SW480 (cell line): ENCODE measurements at regions not wholly inside any gene's neighbourhood (a gene's known extent, or its start where the extent isn't known, plus 50 kb on each side); places are given as distances from the start of the nearest gene placed in this dataset.

Experiments used
- DNase-seq: peaks from one replicate; pipeline ENCODE4 v3.0.0-alpha.2; 2016; ENCODE audit warnings: low spot score

DNA sequence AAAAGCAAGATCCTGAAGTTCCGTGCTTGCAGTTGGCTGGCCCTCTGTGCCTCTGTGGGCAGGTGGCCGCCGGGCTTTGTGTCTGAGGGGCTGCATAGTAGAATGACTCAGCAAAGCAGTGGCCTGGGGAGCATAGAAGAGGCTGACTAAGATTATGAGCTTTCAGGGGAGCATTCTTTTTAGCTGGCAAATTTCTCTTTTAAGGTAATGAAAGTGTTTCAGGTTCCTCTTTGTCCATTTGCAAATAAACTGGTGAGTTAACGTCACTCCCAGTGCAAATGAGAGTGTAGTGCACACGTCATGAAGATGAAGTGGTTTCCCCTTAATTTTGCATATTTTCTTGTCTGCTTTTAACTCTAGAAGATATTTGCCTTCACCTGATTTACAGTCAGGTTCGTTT, 98.6 kb downstream of the BCL2L11 start:
- no peak for DNase-seq

DNA sequence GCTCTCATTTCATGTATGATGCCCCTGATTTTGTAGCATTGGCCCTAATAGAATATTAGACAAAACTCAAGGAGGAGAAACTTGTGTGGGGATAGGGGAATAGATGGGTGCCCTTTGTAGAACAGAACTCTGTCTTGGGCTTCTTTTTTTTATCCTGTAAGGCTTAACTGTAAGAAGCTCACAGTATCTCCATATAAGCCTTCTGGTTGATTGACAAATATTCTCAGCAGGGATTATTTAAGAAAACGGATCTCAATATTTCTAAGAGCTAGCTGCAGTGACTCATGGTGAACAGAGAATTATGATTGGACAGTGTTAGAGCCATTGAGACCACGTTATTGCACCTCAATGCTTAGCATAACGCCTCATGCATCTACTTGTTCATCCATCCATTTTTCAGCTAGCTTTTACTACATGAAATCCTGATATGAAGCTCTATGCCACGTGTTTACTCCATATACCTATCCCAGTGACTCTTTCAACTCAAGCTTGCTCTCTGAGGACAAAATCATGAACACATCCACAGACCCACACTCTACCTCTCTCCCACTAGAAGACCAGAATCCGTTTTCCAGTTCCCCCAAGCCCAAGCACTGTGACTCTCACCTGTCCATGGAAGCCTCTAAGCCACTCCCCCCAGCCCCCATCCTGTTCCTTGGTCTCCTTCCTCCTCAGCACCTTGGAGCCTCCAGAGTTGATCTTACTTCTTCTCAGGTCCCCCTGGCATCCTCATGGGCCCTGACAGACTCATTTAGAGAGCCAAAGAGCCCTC, 99.2 kb downstream of the BCL2L11 start:
- no peak for DNase-seq

DNA sequence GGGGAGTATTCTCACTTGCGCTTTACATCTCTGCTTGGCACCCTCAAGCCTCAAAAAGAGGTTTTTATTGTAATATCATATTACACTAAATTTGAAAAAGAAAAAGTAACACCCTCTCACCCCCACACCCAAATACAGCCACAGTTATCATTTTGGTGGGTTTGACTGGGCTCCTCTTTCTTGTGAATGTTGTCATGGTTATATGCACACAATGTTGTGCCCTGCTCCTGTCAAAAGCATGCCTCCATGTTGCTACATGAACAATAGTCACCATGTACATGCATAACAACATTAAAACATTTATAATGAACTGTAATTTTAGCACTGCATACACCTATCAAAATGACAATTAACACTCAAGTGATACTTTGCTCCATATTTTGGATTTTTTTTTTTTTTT, 100.2 kb downstream of the BCL2L11 start:
- DNase-seq = no peak

DNA sequence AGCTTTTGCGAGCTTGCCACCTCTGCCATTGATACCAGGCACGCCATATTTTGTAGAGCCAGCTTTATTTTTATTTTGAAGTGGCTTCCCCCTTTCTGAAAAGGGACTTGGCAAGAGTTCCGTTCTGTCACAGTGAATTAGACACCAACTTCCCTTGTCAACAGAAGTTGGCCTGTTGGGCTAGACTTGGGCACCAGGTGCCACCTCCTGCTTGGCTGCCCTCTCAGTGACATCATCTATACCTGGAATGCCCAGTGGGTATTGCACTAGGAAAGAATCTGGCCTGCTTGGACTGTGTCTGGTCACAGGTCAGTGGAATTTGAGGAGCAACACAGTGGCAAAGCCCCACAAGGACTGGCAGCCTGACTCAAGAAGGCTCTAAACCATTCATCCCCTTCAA, 101.0 kb downstream of the BCL2L11 start:
- no peak for DNase-seq

DNA sequence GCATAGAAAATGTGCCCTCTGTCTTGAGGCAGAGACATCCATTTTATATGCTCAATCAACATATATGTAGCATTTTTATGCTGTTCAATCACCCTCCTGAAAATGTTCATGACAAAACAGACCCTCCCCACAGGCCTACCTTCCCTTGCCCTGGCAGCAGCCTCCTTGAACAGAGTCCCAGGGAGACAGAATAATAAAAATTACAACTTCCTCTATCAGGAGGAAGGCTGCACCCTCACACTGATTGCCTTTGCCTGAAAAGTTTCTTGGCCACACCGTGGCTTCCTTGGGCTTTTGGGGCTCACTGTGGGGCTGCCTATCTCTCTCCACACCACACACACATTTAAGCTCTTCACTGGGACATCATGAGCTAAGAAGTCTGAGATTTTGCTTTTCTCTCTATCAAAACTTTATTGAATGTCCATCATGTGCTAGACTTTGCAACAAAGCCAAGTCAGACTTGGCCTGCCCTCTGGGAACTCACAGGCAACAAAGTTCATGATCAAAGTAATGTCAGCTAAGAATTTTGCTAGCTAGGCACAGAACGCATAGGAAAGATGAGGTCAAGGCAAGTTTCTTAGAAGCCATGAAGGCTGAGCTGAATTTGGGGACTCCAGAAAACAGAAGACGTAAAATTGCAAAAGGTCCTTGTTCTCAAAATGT, 101.6 kb downstream of the BCL2L11 start:
- DNase-seq = no peak

DNA sequence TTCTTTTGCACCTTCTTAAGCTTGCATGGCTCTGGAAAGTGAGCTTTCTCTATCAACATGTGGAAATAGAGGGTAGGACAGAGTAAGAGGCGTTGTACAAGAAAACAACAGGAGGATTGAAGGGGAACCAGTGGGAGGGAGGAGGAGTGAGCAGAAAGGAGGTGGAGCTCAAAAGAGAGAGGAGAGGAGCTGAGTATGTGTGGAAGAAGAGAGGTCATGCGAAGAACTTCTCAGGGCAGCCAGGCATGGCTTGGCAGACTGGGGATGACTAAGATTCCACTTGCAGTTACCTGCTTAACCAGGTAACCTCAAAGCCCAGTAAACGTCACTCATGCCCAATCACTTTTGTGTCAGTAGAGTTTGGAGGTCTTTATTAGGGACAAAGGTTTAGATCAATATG, 105.1 kb downstream of the BCL2L11 start:
- DNase-seq = no peak

DNA sequence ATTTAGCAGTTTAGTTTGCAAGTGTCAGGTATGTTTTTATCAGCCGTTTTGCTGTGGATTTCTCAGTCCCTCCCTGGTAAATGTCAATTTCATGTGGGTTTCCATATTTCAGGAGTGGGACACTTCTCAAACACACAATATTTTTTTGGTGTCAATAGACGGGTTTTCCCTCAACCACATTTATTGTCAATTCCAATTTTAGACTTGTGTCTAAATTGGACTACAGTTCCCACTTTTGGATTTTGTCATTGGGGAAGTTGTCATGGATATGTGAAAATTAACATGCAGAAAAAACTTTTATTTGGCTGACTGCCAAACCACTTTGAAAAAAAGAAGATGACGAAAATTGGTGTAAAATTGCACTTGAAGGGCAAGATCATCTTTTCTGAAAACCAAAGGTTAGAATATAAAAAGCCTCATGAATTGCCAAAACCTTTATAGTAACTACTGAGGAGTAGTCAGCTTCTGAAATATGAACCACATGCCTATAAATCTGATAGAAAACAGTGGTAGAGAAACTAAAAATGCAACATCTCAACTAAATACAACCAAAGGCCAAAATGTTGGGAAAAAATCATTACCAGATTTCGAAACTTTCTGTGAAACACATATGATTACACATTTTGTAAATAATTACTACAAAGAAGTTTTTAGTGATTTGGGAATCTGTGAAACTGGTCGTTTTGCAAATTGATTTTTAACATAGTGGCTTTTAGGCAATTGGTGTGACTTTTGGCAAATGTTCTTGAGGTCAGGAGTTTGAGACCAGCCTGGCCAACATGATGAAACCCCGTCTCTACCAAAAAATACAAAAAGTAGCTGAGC, 106.4 kb downstream of the BCL2L11 start:
- DNase-seq = no peak

DNA sequence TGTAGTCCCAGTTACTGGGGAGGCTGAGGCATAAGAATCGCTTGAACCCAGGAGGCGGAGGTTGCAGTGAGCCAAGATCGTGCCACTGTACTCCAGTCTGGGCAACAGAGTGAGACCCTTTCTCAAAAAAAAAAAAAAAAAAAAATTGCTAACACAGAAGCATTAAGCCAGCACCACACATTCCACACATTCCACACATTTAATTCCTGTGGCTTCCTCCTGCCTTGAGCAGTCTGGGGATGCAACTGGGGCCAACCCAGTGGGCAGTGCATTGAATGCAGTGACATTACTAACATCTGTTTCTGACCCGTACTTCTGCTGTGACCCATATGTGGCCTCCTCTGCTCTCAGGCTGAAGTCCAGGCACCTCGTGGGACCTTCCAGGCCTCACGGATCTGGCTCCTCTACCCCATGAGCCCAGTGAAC, 107.0 kb downstream of the BCL2L11 start:
- DNase-seq = peak; percentile 42

DNA sequence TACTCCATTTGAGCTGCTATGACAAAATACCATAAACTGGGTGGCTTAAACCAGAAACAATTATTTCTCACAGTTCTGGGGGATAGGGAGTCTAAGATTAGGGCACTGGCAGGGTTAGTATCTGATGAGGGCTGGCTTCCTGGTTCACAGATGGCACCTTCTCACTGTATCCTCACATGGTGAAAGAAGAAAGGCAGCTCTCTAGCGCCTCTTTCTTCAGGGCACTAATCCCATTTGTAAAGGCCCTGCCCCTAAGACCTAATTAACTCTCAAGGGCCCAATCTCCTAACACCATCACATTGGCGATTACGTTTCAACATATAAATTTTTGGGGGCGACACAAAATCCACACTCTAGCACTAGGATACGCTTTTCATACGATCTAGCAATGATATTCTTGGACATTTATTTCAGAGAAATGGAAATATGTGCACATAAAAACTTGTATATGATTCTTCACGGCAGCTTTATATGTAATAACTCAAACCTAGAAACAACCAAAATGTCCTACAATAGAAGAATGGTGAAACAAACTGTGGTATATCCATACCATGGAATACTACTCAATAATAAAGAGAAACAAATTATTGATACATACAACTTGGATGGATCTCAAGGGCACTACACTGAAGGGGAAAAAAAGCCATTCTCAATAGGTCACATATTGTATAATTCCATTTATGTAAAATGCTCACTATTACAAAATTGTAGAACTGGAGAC, 111.0 kb downstream of the BCL2L11 start:
- DNase-seq = no peak

DNA sequence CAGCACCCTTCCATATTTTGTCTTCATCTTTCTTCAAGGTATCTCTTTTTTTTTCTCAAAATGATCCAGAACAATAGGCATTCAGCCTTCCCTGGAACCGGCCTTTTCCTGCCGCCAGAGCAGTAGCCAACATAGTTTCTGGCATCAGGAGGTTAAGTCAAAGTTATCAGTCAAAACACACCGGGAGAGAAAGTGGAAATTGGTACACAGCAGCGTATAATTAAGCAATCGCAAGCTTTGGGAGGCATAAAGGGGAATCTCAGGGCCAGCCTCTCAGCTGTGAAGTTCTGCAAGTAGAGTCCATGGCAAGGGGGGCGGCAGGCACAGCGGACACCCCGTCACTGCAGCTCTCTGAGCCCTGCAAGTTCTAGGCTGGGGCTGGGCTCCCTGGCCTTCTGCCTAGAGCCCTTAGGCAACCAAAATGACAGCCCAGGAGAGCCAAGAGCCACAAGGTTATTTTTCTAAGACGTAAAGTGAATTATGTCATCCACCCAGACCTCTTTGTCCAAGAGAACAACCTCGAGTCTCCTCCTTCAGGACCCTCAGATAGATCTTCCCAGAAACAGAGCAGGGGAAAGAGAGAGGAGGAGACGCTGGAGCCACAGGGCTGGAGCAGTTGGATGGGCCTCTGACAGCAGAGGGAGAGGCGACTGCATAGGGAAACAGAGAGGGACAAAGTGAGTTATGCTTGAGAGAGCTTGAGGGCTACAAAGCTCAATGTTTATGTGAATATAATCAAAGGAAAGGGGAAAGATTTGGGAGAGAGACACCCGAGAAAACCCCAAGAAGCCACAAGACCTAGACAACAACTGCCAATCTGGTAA, 114.7 kb downstream of the BCL2L11 start:
- DNase-seq = no peak

DNA sequence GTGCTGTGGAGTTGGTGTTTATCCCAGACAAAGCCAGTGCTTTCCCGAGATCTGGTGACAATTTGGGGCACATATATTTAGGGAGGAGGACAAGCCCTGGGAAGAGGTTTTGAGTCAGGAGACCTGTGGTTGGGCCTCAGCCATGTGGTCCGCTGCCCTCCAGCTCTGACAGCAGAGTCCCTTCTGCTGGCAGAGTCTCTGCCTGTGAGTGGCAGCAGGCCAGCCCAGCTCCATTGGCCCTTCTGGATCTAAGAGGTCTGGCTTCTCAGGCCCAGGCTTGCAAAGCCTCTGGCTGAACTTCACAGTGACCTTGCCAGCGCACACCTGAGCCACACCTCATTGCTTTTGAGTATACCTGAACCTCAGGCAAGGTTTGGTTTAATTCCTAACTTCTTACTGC, 115.3 kb downstream of the BCL2L11 start:
- no peak for DNase-seq

DNA sequence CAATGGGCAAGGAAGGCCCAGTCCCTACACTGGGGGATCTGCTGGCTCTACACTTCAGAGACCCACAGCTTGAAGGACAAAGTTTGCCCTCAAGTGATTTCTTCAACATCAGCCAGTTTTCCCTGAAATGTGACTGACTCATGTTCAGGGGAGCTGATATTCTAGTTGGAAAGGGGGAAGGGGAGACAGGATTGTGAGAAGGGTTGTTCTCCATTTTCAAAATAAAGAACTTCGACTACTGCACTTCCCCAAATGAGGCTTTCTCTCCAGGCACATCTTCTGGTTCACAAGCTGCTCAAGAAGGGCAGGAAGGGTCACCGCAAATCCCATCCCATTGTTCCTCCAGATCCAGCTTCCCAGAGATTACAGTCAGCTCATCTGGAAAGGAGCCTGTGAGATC, 117.6 kb downstream of the BCL2L11 start:
- DNase-seq = no peak

DNA sequence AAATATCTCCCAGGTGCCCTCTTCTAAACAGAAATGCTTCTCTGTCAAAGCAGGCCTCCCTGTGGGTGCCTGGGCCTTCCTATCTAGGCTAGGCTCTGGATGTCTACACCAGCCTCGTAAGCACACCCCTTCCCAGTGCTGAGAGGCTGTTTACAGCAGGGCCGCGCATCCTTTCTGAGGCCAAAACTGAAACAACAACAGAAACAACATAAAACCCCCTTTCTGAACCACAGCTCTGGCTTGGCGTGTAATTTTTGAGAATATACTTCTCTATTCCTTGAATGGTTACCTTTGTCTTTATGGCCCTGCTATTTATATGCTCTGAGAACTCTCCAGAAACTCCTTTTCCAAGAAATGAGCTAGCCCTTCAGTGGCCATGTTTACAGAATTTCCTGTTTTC, 118.4 kb downstream of the BCL2L11 start:
- DNase-seq = no peak

DNA sequence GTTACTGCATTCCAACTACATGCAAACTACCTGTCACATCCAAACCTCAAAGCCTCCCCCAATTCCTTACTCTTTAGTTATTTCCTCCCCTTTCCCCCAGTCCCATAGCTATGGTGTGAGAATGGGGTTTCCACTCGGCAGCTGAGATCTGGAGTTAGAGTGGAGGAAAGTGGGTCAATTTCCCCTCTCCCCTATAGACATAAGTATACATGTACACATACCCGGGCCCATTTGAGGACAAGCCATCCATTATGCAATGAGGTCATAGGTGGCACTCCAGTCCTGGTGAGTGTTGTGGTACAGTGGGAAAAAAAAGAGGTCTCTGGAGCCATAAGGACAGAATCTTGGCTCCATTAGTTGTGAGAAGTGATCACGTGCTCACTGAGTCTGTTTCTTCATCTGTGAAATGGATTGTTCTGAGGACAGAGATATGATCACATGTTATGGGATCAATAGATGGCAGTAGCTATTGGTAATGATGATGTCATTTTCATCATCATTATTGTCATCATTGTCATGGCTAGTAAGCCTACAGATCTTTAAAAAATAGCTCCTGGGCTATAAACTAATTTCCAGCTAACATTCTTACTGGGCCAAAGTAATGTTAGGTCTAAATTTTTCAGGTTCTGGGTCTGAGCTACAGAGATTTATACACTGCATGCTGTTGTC, 119.0 kb downstream of the BCL2L11 start:
- no peak for DNase-seq

DNA sequence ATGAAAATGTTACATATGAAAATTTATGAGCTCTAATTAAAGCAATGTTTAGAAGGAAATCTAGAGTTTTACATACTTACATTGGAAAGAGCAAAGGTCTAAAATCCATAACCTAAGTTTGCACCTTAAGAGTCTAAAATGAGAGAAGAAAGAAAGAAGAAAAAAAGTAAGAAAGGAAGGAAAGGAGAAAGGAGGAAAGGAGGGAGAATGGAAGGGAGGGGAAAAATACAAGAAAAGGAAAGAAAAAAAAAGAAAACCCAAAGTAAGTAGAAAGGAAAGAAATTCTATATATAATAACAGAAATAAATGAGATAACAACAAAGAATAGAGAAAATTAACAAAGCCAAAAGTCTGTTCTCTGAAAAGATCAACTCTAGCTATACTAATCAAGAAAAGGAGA, 122.6 kb downstream of the BCL2L11 start:
- DNase-seq = no peak

DNA sequence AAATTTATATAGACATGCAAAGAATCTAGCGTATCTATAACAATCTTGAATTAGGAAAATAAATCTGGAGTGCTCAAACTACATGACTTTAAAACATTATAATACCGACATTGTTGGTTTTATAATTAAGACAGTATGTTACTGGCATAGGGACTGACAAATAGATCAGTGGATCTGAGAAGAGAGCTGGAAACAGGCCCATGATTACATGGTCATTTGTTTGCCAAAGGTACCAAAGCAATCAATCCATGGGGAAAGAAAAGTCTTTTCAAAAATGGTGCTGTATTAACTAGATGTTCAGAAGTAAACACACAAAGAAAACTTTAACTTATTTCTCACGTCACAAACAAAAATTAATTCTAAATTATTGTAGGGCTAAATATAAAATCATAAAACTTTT, 124.2 kb downstream of the BCL2L11 start:
- DNase-seq = no peak

DNA sequence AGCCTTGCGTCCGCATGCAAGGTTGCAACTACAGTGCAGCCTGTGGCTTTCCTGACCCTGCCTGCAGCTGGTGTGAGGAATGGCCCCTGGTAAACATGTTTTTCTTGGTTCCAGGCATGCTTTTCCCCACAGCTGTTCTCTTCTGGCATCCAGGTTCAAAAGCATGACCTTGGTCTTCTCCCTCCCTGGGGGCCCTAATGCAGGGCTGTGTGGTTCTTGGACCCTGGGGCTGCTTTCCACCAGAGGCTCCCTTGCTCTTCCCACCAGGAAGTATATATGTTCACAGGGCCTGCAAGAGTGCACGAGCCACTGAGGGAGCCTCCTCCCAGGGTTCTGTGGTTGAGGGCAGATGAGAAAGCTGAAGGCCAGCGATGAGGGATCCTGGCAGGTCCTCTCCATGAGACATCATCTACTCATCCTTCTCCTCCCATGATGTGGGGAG, 125.9 kb downstream of the BCL2L11 start:
- no peak for DNase-seq

DNA sequence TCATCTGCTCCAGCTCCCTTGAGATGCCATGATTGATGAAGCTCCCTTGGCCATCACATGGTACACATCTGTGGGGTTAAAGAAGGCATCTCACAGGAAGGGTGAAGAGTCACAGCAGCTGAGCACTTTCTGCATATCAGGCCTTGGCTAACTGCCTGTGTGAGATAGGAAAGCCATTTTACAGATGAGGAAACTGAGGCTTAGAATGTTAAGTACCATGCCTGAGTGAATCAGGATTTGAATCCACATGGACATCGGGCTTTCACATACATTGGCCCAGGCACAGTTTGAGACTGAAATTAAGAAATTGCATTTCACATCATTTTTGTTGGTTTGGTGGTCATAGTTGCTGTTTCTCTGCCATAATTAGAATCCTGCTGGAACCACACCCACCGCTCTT, 126.8 kb downstream of the BCL2L11 start:
- DNase-seq = no peak

DNA sequence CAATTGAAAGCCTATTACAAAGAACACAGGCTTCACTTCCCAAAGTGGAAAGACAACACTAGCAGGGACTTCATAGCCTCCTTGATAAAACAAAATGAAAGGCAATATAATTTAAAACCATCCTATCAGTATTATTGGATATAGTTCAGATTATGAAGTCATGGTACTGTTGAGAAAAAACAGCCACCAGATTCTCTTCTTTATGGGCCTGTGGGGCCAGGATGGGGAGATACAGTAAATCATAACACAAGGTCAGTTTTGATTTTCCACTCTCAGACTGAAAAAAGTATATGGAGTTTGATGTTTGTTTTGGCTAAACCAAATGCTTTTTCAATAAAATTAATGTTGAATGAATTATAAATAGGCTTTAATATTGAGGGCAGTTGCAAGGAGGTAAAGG, 129.1 kb downstream of the BCL2L11 start:
- no peak for DNase-seq

DNA sequence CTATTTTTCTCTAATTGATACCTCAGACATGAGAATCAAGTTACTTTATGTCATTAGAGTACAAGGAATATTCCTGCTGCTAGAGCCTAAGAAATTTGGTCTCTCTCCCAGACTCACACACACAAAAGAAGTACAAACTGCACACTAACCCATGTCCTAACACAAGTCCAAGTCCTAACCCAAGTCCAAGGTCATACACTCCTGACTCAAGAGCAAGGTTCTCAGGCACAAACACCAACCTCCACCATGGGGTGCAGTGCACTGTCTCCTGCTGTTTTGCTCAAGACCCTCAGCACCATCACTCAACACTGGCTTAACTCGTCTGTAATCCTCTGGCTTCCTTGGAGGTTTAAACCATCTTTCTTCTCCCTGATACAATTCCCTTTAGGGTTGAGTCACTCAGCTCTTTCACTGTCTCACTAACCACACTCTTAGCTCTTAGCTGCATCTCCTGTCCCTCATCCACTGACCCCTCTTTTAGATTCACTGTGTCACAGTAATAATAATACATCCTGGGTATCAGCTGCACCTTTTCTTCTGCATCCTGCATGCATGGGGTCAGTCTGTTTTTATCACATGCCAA, 129.8 kb downstream of the BCL2L11 start:
- DNase-seq = no peak
